VCaP (cell line): ENCODE measurements at regions not wholly inside any gene's neighbourhood (a gene's known extent, or its start where the extent isn't known, plus 50 kb on each side); places are given as distances from the start of the nearest gene placed in this dataset.

Experiments
- H3K27ac ChIP-seq: fragments of 450-650 bp; 2 replicates; pipeline ENCODE4 v1.5.1; 2017
- TF ChIP-seq, protein P1 (sequence below): fragments of 450-650 bp; conservative IDR thresholded peaks from 2 replicates; pipeline ENCODE4 v1.5.1; 2017; ENCODE audit warnings: mild to moderate bottlenecking, moderate library complexity

DNA sequence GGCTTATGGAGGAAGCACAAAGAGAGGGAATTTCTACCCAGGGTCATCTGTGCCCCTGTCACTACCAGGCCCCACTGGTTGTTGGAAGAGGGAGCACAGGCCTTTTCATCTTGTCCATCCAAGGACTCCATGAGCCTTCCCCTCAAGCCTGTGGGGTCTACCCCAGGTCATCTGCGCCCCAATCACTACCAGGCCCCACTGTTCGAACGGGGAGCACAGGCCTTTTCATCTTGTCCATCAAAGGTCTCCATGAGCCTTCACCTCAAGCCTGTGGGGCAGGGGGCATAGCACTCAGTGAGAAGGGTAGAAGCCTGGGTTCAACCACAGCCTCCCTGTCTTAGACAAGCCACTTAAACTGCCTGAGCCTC is 101.5 kb upstream of the CDH5 start:
- TF ChIP-seq, protein P1, sequence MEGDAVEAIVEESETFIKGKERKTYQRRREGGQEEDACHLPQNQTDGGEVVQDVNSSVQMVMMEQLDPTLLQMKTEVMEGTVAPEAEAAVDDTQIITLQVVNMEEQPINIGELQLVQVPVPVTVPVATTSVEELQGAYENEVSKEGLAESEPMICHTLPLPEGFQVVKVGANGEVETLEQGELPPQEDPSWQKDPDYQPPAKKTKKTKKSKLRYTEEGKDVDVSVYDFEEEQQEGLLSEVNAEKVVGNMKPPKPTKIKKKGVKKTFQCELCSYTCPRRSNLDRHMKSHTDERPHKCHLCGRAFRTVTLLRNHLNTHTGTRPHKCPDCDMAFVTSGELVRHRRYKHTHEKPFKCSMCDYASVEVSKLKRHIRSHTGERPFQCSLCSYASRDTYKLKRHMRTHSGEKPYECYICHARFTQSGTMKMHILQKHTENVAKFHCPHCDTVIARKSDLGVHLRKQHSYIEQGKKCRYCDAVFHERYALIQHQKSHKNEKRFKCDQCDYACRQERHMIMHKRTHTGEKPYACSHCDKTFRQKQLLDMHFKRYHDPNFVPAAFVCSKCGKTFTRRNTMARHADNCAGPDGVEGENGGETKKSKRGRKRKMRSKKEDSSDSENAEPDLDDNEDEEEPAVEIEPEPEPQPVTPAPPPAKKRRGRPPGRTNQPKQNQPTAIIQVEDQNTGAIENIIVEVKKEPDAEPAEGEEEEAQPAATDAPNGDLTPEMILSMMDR: no peak
- no peak overlapping the region for H3K27ac ChIP-seq

DNA sequence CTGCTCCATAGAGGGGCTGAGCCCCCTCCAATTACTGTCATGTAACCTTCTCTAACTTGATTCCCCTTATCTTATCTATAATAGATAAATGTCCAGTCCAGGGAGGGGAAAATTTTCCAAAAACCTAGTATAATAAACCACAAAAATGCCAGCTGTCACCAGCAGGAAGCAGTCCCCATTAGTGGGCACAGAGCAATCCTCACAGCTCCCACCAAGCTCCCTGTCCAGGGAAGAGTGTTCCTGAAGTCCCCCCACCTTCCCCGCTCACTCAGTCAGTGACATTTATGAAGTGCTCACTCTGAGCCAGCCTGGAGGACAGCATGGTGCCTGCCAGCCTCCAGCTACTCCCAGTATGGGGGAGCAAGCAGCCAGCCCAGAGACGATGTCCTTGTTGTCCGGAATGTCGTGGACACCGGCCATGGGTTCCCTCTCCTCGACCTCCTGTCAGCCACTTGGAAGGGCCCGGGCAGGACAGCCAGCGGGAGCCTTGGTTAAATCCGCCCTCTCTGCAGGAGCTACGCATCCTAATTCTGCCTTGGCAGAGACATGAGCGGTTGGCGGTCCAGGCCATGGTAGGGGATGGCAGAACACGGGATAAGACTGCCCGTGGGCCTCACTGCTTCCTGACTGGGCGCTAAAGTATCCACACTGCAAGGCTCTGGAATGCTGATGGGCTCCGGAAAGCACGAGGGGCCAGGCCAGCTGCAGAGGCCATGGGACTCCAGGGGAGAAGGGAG is 102.0 kb upstream of the CDH5 start:
- H3K27ac ChIP-seq: no peak overlapping the region
- TF ChIP-seq, protein P1: no peak

DNA sequence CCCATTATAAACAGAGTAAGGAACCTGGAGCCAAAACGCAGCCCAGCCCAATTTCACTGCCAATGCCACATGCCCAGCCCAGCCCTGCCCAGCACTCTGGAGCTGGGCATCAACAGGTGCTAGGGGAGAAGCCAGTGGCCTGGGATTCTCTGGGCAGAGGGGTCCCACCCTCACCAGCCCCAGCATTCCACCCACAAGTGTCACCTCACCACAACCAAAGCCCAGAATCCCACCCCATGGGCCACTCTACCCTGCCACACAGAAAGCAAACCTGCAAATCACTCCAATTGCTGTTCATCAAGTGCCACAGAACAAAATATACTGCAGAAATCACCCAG is 102.5 kb upstream of the CDH5 start:
- TF ChIP-seq, protein P1: no peak
- no peak overlapping the region for H3K27ac ChIP-seq

DNA sequence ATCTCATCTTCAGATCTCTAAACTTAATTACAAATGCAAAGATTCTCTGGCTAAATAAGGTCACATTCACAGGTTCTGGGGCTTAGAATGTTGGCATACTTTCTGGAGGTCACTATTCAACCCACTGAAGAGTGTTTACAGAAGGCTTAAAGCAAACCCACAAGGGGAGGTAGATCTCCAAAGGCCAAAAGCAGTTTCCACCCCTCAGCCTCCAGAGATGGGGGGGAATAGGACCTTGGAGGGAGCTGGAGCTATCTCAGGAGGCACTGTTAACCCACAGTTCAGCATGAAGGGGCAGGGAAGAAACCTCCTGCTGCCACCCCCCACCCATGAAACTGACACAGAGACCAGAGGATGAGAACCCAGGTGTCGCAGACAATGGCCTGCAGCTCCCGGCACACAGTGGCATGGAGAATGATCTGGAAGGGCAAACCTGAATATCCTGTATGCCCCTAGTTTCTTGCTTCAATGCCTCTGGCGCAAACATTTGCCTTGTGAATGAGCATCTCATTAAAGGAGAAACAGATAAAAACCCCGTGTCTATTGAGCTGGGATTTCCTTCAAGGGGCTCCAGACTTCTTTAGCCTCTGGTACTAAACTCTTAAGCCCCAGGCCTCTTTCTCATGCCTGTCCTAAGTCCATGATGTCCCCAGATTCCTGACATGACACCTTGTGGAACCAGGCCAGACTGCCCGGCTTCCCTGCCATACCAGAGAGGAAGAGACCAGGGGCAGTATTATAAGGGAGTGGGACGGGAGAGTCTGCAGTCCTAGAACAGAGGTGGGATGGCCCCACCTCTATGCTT is 103.1 kb upstream of the CDH5 start:
- TF ChIP-seq, protein P1: no peak
- no peak overlapping the region for H3K27ac ChIP-seq

DNA sequence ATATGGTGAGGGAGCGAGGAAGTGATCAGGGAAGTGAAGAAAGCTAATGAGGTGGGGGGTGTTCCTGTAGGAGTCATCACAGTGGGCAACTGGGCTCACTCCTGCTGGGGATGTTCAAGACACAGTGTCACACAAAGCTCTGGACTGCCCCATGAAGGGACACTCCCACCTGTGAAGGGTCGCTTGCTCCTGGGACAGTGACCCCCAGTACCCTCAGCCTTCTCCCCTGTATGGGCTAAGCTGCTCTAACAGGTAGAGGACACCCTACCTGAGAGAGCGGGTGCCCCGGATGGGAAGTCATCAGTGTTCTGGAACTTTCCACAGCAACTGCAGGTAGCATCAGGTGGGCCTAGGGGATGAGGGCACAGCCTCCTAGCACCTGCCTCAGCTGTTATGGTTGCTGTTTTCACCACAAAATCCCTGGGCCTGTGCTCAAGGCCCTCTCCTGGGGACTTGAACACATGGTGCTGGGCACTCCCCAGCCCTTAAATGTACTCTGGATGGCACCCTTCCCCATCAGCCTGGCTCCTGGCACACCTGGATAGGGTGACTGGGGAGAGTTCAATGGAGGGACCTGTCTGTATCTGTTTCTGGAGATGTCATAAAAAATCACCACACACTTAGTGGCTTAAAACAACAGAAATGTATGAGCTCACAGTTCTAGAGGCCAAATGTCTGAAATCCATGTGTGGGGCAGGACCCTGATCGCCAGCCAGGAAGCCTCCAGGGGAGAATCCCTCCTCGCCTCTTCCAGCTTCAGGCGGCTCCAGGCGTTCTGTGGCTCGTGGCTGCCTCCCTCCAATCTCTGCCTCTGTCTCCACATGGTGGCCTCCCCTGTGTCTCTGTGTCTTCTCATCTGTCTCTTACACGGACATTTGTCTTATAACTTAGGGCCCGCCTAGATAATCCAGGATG is 104.0 kb upstream of the CDH5 start:
- no peak overlapping the region for H3K27ac ChIP-seq
- TF ChIP-seq, protein P1: no peak

DNA sequence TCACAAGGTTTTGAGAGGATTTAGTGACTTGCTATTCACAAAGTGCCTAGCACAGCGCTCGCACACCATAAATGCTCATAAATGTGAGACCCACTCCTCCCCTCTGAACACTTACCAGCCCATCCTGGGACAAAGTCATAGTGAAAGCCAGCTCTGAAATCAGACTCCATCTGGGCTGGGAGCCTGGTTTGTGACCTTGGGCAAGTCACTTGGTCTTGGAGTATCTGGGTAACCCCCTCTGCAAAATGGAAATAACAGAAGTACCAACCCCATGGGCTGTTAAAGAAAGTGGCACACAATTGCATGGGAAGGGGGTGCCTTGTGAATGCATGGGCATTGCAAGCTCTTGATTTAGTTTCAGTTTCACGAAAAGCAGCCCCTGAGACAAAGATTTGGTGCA is 104.7 kb upstream of the CDH5 start:
- TF ChIP-seq, protein P1: no peak
- H3K27ac ChIP-seq: no peak overlapping the region
